ENCODE measurements at regions not wholly inside any gene's neighbourhood (a gene's known extent, or its start where the extent isn't known, plus 50 kb on each side); places are given as distances from the start of the nearest gene placed in this dataset.

DNA sequence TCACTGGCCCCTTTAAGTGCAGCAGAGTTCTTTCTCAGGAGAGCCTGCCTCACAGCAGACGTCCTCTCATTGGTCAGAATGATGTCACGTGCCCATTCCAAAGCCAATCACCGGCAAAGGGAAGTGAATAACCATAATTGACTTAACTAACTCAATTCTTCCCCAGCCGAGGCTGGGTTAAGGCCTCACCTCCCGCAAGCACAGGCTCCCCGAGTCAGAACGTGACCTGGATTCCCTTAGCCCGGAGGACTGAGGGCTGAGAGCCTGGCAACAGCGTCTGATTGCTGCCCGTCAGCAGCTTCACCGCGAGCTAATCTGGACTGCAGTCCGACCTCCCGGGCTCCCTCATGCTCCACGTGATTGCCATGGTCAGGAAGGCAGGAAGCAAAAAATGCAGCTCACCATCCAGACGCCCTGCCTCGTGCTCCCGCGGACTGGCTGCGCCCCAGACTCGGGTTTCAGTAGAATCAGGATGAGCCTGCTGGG lies 92.1 kb upstream of the FZD10 start:
- no peak for DNase-seq (ENCODE audit: low read depth in 1 of 2, low spot score in 1 of 2)

DNA sequence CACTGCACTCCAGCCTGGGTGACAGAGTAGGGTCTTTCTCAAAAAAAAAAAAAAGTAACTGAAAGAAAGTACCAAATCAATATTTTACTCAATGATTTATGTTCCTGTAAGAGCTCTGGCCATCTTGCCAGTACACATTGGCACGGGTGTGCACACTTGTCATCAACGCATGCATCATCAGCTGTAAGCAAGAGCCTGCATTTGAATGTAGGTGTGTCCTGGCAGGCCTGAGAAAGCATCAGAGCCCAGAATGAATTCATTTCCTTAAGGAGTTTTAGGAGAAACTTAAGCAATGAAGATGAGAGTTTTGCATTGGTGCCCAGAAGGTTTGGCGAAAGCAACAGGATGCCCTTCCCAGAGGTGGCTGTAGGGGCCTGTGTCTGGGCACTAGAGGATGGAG lies 88.5 kb upstream of the FZD10 start:
- DNase-seq (ENCODE audit: low read depth in 1 of 2, low spot score in 1 of 2): no peak

DNA sequence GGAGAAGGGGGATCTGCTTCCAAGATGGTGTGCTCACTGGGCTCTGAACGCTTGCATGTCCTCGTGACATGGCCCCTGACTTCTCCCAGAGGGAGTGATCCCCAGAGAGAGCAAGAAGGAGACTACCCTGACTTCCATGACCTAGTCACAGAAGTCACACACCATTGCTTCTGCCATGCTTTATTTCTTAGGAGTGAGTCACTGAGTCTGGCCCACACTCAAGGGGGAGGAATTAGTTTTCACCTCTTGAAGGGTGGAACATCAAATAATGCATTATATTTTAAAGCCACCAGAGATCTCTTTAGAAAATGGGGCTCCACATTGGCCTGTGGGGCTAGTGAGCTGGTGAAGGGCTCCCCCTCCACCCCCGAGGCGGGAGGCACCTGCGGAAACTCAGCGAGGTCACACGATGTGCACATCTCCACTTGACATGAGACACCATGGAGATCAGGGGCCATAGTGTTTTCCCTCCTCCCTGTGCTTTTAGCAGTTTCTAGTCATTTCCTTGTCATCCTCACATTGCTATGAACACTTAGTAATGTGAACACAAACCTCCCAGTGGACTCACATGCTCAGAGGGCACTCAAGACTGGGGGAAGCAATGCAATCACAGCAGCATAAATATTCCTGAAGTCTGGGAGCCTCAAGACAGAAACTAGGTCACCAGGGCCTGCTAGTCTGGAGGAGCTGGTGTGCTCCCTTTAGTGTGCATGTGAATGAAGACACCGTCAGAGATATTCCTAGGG lies 87.4 kb upstream of the FZD10 start:
- DNase-seq (ENCODE audit: low read depth in 1 of 2, low spot score in 1 of 2): no peak

GRCh38 chr12:130075497-130076076 lies 86.7 kb upstream of the FZD10 start:
- no peak for DNase-seq (ENCODE audit: low read depth in 1 of 2, low spot score in 1 of 2)

- DNase-seq (ENCODE audit: low read depth in 1 of 2, low spot score in 1 of 2): no peak
Observed at GRCh38 chr12:130076126-130076525, 86.1 kb upstream of the FZD10 start.

- no peak for DNase-seq (ENCODE audit: low read depth in 1 of 2, low spot score in 1 of 2)
Observed at GRCh38 chr12:130076752-130077151, 85.5 kb upstream of the FZD10 start.

- no peak for DNase-seq (ENCODE audit: low read depth in 1 of 2, low spot score in 1 of 2)
Observed at GRCh38 chr12:130078852-130079251, 83.4 kb upstream of the FZD10 start.

GRCh38 chr12:130079279-130079678 lies 83.0 kb upstream of the FZD10 start:
- DNase-seq (ENCODE audit: low read depth in 1 of 2, low spot score in 1 of 2): no peak

DNA sequence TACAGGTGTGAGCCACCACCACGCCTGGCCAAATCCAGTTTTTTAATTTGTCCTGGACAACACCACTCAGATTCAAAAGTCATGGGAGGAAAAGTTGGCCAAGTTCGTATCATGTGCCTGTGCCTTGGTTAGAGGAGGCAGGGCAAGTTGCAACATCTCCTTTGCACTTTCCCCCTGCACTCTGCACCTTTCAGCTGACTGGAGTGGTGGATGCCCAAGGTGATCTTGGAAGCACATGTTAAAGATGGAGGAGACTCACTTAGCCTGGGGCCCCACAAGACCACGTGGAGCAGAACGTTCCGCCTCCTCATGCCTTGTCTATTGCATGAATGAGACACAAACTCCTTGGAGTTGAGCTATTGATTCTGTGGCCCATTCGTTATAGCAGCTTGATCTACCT lies 82.1 kb upstream of the FZD10 start:
- DNase-seq (ENCODE audit: low read depth in 1 of 2, low spot score in 1 of 2): no peak

GRCh38 chr12:130081117-130081805 lies 81.0 kb upstream of the FZD10 start:
- DNase-seq (ENCODE audit: low read depth in 1 of 2, low spot score in 1 of 2): no peak

DNA sequence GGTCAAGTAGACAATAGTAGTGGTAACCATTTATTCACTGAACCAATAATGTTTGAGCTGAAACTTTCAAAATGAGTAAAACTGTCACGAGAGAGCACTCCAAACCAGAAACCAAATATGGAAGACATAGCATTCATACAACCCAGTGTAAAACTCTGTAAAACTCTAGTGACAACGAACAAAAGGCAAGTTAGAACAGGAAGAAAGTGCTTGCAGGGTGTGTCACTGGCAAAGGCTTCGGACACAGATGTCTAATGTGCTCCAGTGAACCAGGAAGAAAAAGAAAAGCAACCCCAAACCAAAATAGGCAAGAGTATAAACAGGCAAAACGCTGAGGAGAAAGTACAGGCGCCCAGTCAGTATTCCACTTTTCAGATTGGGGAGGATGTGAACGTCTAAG lies 79.3 kb upstream of the FZD10 start:
- no peak for DNase-seq (ENCODE audit: low read depth in 1 of 2, low spot score in 1 of 2)

DNA sequence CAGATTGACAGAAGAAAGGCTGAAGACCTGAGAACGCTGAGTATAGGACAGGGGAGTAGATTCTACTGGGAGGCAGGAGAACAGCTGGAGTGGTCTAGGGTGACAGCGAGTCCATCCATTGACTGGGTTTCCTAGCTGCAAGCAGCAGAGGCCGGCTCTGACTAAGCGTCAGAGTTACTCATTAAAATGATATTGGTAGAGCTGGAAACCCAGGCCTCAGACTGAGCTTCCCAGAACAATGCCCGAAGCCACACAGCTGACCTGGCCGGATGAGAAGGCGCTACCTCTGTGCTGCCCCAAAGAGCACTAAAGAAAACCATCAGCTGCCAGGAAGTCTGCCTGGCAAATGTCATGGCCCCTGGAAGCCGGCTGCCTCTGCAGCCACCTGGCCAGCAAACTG lies 78.5 kb upstream of the FZD10 start:
- no peak for DNase-seq (ENCODE audit: low read depth in 1 of 2, low spot score in 1 of 2)

- no peak for DNase-seq (ENCODE audit: low read depth in 1 of 2, low spot score in 1 of 2)
Observed at GRCh38 chr12:130084359-130084758, 77.9 kb upstream of the FZD10 start.

DNA sequence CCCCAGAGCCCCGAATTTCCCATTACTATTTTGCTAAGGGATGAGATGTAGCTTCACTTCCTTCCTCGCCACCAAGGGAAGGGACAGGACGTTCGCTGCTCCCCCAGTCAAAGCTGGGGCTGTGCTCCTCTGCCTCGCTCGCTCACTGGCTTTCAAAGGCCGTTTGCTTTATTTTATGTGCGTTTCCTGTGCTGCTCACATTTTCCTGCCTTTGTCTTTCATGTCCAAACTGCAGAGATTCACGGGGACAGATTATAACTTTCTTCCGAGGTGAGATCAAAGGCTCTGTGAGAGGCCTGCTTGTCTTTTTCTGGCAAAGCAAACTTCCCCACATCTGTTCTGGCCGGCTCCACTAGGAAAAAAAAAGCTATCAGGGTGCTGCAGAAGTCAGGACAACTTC lies 76.0 kb upstream of the FZD10 start:
- no peak for DNase-seq (ENCODE audit: low read depth in 1 of 2, low spot score in 1 of 2)

GRCh38 chr12:130086797-130087196 lies 75.5 kb upstream of the FZD10 start:
- DNase-seq (ENCODE audit: low read depth in 1 of 2, low spot score in 1 of 2): no peak

- DNase-seq (ENCODE audit: low read depth in 1 of 2, low spot score in 1 of 2): no peak
Observed at GRCh38 chr12:130087222-130087621, 75.0 kb upstream of the FZD10 start.

- no peak for DNase-seq (ENCODE audit: low read depth in 1 of 2, low spot score in 1 of 2)
Observed at GRCh38 chr12:130088504-130088903, 73.8 kb upstream of the FZD10 start.

- DNase-seq (ENCODE audit: low read depth in 1 of 2, low spot score in 1 of 2): no peak
Observed at GRCh38 chr12:130090542-130090941, 71.7 kb upstream of the FZD10 start.

GRCh38 chr12:130093380-130093779 lies 68.9 kb upstream of the FZD10 start:
- DNase-seq (ENCODE audit: low read depth in 1 of 2, low spot score in 1 of 2): no peak

- no peak for DNase-seq (ENCODE audit: low read depth in 1 of 2, low spot score in 1 of 2)
Observed at GRCh38 chr12:130097342-130097741, 64.9 kb upstream of the FZD10 start.

DNA sequence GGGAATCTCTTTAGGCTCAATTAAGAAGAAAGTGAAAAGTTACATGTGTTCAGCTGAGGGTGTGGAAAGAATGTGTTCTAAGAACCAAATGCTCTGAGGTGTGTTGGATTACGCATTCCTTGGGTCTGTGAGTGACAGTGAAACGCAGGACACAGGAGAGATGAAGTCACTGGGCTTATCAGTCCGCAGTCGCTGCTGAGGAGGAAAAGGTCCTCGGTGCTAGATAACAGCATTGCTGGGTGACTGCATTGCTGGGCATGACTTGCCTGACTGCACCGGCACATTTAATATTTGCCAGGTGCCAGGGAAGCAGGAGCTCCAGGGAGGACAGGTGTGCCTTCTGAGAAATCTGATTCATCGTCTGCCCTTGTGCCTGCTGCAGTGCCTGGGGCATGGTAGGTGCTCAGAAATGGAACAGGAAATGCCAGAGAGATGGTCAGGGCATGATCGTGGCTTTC lies 64.4 kb upstream of the FZD10 start:
- DNase-seq (ENCODE audit: low read depth in 1 of 2, low spot score in 1 of 2): no peak

- DNase-seq (ENCODE audit: low read depth in 1 of 2, low spot score in 1 of 2): no peak
Observed at GRCh38 chr12:130098301-130099005, 63.8 kb upstream of the FZD10 start.

Measured in activated CD4-positive, alpha-beta T cell treated with anti-CD3 and anti-CD28 coated beads, Interleukin-2, amount 50 U/mL, for 24 hours (primary cell).